Neural crest cell (in vitro differentiated cells): ENCODE measurements at regions not wholly inside any gene's neighbourhood (a gene's known extent, or its start where the extent isn't known, plus 50 kb on each side); places are given as distances from the start of the nearest gene placed in this dataset.

ENCODE experiments used
- DNase-seq: peaks from one replicate; pipeline ENCODE4 v3.0.0; 2021; ENCODE audit warnings: low read depth, mixed read lengths, low spot score
- H3K27ac Mint-ChIP-seq: one replicate; pipeline ENCODE4 v1.8.0; 2021; ENCODE audit warnings: mild to moderate bottlenecking, mixed read lengths; ENCODE audit not compliant: unreplicated experiment
- H3K27me3 Mint-ChIP-seq: 2 replicates; pipeline ENCODE4 v1.8.0; 2021; ENCODE audit warnings: low read depth, mild to moderate bottlenecking, mixed read lengths
- H3K36me3 Mint-ChIP-seq: 2 replicates; pipeline ENCODE4 v1.8.0; 2021; ENCODE audit warnings: low read depth, mild to moderate bottlenecking, mixed read lengths
- H3K4me1 Mint-ChIP-seq: 2 replicates; pipeline ENCODE4 v1.8.0; 2021; ENCODE audit warnings: mixed read lengths
- H3K4me3 Mint-ChIP-seq: one replicate; pipeline ENCODE4 v1.8.0; 2021; ENCODE audit warnings: mild to moderate bottlenecking, mixed read lengths
- H3K9me3 Mint-ChIP-seq: 2 replicates; pipeline ENCODE4 v1.8.0; 2021; ENCODE audit warnings: mixed read lengths
- CTCF ChIP-seq: fragments of 200-600 bp; sonication (generic); conservative IDR thresholded peaks from 2 replicates; pipeline ENCODE4 v1.5.0; 2021; ENCODE audit warnings: antibody characterized with exemption, mild to moderate bottlenecking

DNA sequence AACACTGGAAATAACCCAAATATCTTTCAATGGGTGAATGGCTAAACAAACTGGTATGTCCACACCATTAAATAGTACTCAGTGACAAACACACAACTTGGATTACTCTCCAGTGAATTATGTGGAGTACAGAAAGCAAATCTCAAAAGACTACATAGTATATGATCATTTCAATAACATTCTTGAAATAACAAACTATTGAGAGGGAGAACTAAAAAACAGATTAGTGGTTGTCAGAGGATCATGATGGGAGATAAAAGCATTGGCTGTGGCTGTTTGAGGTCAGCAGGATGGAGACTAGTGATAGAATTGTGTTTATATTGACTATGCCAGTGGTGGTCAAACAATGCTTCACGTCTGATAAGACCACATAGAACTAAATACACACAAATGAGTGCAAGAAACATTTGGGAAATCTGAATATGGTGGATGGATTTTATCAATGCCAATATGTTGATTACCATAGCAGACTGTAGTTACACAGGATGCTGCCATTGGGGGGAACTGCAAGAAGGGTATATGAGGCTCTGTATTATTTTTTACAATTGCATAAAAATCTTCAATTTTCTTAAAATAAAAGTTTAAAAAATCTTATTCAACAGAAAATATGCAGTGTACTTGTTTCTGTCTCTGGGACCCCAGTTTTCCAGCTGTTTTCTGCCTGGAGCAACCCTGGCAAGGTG lies 242.0 kb downstream of the TBXT start:
- peaks cover 11% of the 10 kb centered on the region for H3K27me3 Mint-ChIP-seq
- no peak overlapping the region for H3K4me3 Mint-ChIP-seq
- TF ChIP-seq CTCF, result no peak
- H3K36me3 Mint-ChIP-seq, result no peaks in the 10 kb centered on the region
- DNase-seq, result no peak
- no peaks in the 10 kb centered on the region for H3K4me1 Mint-ChIP-seq
- H3K9me3 Mint-ChIP-seq, result no peaks in the 10 kb centered on the region
- H3K27ac Mint-ChIP-seq, result no peak overlapping the region

- Mint-ChIP-seq H3K27ac (no peak overlapping the region), H3K4me3 (no peak overlapping the region), H3K4me1 (no peaks in the 10 kb centered on the region), H3K27me3 (peaks cover 3% of the 10 kb centered on the region), H3K9me3 (no peaks in the 10 kb centered on the region), H3K36me3 (no peaks in the 10 kb centered on the region)
- no peak for DNase-seq
- TF ChIP-seq CTCF, result no peak
Observed at GRCh38 chr6:165922309-165922794, 245.3 kb downstream of the TBXT start.

GRCh38 chr6:165920896-165921671 lies 246.6 kb downstream of the TBXT start:
- no peak overlapping the region for H3K27ac Mint-ChIP-seq

GRCh38 chr6:165917576-165917975 lies 250.1 kb downstream of the TBXT start:
- no peak overlapping the region for H3K4me3 Mint-ChIP-seq
- TF ChIP-seq CTCF, result no peak

More at GRCh38 chr6:165920896-165921671, 246.6 kb downstream of the TBXT start:
- TF ChIP-seq CTCF, result no peak
- no peaks in the 10 kb centered on the region for H3K4me1 Mint-ChIP-seq
- no peaks in the 10 kb centered on the region for H3K36me3 Mint-ChIP-seq
- no peaks in the 10 kb centered on the region for H3K9me3 Mint-ChIP-seq
- H3K27me3 Mint-ChIP-seq, result peaks cover 6% of the 10 kb centered on the region
- no peak for DNase-seq
- no peak overlapping the region for H3K4me3 Mint-ChIP-seq

GRCh38 chr6:165915022-165915770 lies 252.2 kb upstream of the PDE10A start:
- Mint-ChIP-seq H3K4me1 (no peaks in the 10 kb centered on the region), H3K36me3 (no peaks in the 10 kb centered on the region), H3K4me3 (no peak overlapping the region), H3K27ac (no peak overlapping the region), H3K27me3 (peaks cover 5% of the 10 kb centered on the region), H3K9me3 (no peaks in the 10 kb centered on the region)
- no peak for DNase-seq
- no peak for TF ChIP-seq CTCF

More at GRCh38 chr6:165917576-165917975, 250.1 kb downstream of the TBXT start:
- H3K27ac Mint-ChIP-seq, result no peak overlapping the region
- DNase-seq, result no peak
- no peaks in the 10 kb centered on the region for H3K9me3 Mint-ChIP-seq
- peaks cover 5% of the 10 kb centered on the region for H3K27me3 Mint-ChIP-seq
- H3K4me1 Mint-ChIP-seq, result no peaks in the 10 kb centered on the region
- H3K36me3 Mint-ChIP-seq, result no peaks in the 10 kb centered on the region
